Peyer's patch (tissue), 4 donors: ENCODE measurements at regions not wholly inside any gene's neighbourhood (a gene's known extent, or its start where the extent isn't known, plus 50 kb on each side); places are given as distances from the start of the nearest gene placed in this dataset.

Experiments used
- POLR2A ChIP-seq, 2 donors: fragments of 450-650 bp; IDR thresholded peaks; one replicate each; pipeline ENCODE4 v1.5.1; 2017; ENCODE audit warnings: antibody characterized with exemption in 2 of 2, mild to moderate bottlenecking in 2 of 2, moderate library complexity in 2 of 2
- TF ChIP-seq, protein P1 (sequence below), 6 experiments: fragments of 450-650 bp in 4 of 6; fragments of 200-600 bp in 2 of 6; sonication (generic) in 1 of 6; IDR thresholded peaks; one replicate each; pipeline ENCODE4 v1.5.1; 2017 to 2019; ENCODE audit warnings: antibody characterized with exemption in 6 of 6, mild to moderate bottlenecking in 3 of 6, moderate library complexity in 1 of 6

DNA sequence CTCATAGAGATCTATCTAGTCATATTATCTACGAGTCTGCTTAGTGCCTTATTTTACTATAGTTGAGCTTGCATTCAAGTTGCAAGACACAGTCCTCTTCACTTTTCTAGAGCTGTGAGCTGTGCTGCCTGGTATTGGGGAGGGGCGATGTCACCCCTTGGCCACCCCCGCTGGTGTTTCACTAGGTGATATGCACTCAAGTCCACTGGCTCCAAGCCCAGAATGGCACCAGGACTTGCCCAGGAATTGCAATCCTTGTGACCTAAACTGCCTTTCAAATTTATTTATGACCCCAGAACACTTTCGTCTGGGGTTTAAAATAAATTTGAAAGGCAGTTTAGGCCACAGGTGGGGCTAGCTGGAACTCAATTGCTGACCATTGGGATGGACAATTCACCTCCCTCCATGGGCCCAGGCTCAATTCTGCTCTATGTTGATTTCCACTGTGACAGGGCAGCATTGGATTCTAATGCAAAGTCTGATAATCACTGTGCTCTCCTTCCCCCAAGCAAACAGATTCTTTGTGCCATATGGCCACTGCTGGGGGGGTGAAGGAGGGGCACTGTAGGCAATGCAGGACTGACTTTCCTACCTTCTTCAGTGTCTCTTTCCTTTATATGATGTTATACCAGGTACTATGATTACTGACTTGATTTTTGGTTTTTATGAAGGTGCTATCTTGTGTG lies 1244.2 kb upstream of the MIR17HG start:
- no peak for TF ChIP-seq POLR2A (IDR thresholded peaks at IDR 0.05)
- TF ChIP-seq, protein P1, sequence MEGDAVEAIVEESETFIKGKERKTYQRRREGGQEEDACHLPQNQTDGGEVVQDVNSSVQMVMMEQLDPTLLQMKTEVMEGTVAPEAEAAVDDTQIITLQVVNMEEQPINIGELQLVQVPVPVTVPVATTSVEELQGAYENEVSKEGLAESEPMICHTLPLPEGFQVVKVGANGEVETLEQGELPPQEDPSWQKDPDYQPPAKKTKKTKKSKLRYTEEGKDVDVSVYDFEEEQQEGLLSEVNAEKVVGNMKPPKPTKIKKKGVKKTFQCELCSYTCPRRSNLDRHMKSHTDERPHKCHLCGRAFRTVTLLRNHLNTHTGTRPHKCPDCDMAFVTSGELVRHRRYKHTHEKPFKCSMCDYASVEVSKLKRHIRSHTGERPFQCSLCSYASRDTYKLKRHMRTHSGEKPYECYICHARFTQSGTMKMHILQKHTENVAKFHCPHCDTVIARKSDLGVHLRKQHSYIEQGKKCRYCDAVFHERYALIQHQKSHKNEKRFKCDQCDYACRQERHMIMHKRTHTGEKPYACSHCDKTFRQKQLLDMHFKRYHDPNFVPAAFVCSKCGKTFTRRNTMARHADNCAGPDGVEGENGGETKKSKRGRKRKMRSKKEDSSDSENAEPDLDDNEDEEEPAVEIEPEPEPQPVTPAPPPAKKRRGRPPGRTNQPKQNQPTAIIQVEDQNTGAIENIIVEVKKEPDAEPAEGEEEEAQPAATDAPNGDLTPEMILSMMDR (IDR thresholded peaks at IDR 0.05), result no peak
